Mammary epithelial cell (primary cell): ENCODE measurements at regions not wholly inside any gene's neighbourhood (a gene's known extent, or its start where the extent isn't known, plus 50 kb on each side); places are given as distances from the start of the nearest gene placed in this dataset.

Source experiments
- EZH2 ChIP-seq: IDR thresholded peaks from 2 replicates; pipeline ENCODE4 v1.6.1; 2012; ENCODE audit warnings: low read length, inconsistent platforms, borderline replicate concordance
- TF ChIP-seq, protein P1 (sequence below), 2 donors: IDR thresholded peaks in 1 of 2; conservative IDR thresholded peaks in 1 of 2; 2 replicates each; pipeline ENCODE4 v1.5.1; 2011 to 2012; ENCODE audit warnings: inconsistent platforms in 2 of 2, low read length in 2 of 2, mild to moderate bottlenecking in 2 of 2, control low read depth in 1 of 2, low read depth in 1 of 2; ENCODE audit not compliant: insufficient read depth in 1 of 2; ENCODE audit errors: extremely low read depth in 1 of 2

DNA sequence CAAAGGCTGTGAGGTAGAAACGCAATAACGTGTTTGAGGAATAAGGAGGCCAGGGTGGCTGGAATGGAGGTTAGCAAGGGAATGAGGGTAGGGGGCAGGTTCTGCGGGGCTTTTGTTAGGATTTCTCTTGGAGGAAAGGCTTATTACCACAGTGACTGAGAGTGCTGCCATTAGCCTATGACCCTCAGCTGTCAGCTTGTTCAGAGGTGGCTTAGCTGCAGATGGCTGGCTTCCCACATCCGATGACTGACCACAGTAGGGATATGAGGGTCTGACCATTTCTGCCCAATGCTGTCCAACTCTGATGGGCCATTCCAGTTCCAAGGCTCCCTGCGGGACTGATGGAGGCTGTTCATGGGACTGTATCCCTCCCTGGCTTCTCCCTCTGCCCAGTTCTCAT is 181.8 kb downstream of the MIAT start:
- TF ChIP-seq, protein P1, sequence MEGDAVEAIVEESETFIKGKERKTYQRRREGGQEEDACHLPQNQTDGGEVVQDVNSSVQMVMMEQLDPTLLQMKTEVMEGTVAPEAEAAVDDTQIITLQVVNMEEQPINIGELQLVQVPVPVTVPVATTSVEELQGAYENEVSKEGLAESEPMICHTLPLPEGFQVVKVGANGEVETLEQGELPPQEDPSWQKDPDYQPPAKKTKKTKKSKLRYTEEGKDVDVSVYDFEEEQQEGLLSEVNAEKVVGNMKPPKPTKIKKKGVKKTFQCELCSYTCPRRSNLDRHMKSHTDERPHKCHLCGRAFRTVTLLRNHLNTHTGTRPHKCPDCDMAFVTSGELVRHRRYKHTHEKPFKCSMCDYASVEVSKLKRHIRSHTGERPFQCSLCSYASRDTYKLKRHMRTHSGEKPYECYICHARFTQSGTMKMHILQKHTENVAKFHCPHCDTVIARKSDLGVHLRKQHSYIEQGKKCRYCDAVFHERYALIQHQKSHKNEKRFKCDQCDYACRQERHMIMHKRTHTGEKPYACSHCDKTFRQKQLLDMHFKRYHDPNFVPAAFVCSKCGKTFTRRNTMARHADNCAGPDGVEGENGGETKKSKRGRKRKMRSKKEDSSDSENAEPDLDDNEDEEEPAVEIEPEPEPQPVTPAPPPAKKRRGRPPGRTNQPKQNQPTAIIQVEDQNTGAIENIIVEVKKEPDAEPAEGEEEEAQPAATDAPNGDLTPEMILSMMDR (conservative IDR thresholded peaks at IDR 0.05 in 1 of 2, IDR thresholded peaks at IDR 0.05 in 1 of 2; ENCODE audit: extremely low read depth in 1 of 2, insufficient read depth in 1 of 2, low read depth in 1 of 2, low read length in 2 of 2): no peak
- TF ChIP-seq EZH2: no peak
